ENCODE measurements at regions not wholly inside any gene's neighbourhood (a gene's known extent, or its start where the extent isn't known, plus 50 kb on each side); places are given as distances from the start of the nearest gene placed in this dataset.
A peak's percentile ranks its signal among the peaks of the same experiment; 100 is the strongest.

DNA sequence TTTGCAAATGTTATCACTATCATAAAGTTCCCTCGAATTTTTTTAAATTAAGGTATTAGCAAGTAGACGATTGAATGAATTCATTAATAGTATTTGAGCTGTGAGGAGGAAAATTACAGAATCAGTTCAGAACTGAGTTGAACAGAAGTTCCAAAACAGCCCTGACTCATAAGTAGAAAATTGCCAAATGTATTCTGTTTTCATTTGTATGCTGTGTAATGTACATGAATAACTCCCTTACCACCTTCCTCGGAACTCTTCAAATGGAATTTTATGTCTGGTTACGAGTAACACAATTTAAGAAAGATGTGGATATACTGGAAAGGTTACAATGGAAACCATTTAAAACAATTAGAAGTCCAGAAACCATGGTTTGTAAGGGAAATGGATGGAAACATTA, 283.3 kb upstream of the FAR2 start:
- TF ChIP-seq, protein P1, sequence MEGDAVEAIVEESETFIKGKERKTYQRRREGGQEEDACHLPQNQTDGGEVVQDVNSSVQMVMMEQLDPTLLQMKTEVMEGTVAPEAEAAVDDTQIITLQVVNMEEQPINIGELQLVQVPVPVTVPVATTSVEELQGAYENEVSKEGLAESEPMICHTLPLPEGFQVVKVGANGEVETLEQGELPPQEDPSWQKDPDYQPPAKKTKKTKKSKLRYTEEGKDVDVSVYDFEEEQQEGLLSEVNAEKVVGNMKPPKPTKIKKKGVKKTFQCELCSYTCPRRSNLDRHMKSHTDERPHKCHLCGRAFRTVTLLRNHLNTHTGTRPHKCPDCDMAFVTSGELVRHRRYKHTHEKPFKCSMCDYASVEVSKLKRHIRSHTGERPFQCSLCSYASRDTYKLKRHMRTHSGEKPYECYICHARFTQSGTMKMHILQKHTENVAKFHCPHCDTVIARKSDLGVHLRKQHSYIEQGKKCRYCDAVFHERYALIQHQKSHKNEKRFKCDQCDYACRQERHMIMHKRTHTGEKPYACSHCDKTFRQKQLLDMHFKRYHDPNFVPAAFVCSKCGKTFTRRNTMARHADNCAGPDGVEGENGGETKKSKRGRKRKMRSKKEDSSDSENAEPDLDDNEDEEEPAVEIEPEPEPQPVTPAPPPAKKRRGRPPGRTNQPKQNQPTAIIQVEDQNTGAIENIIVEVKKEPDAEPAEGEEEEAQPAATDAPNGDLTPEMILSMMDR (conservative IDR thresholded peaks at IDR 0.05; ENCODE audit: low read length): no peak
- no peak for DNase-seq (ENCODE audit: low read depth)
- no peak overlapping the region for H3K4me3 ChIP-seq (ENCODE audit: low read length)

GRCh38 chr12:28866296-28866695, 282.8 kb upstream of the FAR2 start:
- no peak for DNase-seq (ENCODE audit: low read depth)
- TF ChIP-seq, protein P1 (conservative IDR thresholded peaks at IDR 0.05; ENCODE audit: low read length): no peak
- no peak overlapping the region for H3K4me3 ChIP-seq (ENCODE audit: low read length)

DNA sequence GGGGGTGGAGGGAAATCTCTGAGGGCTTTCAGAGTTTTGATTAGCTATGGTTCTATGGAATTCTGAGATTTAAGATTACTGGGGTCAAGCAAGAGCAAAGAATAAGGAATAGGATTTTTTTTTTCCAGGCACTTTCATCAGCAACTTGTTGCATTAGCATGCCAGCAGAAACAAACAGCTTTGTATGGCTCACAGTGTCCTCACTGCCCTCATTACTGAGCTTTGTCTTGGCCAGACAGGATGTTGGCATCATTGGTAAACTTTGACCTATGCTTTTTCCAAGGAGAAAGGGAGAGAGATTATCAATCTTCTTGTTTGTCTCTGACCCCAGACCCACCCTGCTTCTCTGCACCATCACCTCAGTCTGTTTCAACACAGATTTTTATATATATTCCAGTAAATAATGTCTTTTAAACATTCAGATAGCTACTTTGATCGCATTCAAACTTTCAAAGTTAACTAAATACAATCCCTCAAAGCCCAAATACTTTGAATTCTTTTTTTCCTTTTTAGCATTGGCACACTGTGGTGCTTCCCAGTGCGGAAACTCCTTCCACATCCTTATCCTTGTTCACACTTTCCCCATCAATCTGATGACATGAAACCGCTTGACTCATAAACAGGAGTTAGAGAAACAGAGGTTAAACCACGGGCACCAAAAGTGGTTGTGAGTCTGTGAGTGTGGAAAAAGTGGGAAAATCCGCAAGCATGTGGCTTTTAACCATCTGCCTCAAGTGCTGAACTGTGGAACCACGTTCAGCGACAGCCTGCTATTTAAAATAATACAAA, 282.2 kb upstream of the FAR2 start:
- no peak for DNase-seq (ENCODE audit: low read depth)
- TF ChIP-seq, protein P1 (conservative IDR thresholded peaks at IDR 0.05; ENCODE audit: low read length): no peak
- H3K4me3 ChIP-seq (ENCODE audit: low read length): no peak overlapping the region

- no peak for DNase-seq (ENCODE audit: low read depth)
- TF ChIP-seq, protein P1 (conservative IDR thresholded peaks at IDR 0.05; ENCODE audit: low read length): no peak
These were observed 280.7 kb upstream of the FAR2 start for GRCh38 chr12:28868414-28868813.

GRCh38 chr12:28869197-28869596, 279.9 kb upstream of the FAR2 start:
- no peak overlapping the region for H3K4me3 ChIP-seq (ENCODE audit: low read length)
- TF ChIP-seq, protein P1 (conservative IDR thresholded peaks at IDR 0.05; ENCODE audit: low read length): no peak
- DNase-seq (ENCODE audit: low read depth): peak; percentile 11

More at GRCh38 chr12:28868414-28868813, 280.7 kb upstream of the FAR2 start:
- no peak overlapping the region for H3K4me3 ChIP-seq (ENCODE audit: low read length)

DNA sequence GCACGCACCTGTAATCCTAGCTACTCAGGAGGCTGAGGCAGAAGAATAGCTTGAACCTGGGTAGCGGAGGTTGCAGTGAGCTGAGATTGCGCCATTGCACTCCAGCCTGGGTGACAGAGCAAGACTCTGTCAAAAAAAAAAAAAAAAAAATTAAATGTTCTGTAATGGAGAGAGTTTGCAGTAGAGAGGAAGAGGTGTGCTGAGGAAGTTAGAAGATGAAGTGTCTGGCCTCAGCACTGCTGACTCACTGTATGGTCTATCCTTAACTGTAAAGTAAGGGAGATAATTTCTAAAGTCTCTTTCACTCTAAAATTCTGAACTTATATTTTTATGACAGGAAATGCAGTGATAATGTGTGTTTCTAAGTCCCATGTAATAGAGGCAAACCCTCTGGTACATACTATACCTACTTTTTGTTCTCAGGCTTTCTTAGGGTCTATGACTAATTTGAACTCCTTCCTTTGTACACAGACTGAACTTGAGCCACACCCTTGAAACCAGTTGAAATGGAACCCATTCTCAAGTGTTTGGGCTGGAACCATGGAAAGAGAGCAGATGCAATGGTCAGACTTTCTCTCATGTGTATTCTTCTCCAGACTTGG, 278.1 kb upstream of the FAR2 start:
- TF ChIP-seq, protein P1 (conservative IDR thresholded peaks at IDR 0.05; ENCODE audit: low read length): no peak
- no peak for DNase-seq (ENCODE audit: low read depth)
- no peak overlapping the region for H3K4me3 ChIP-seq (ENCODE audit: low read length)

Measured in AG10803 (cell line).